ENCODE measurements at regions not wholly inside any gene's neighbourhood (a gene's known extent, or its start where the extent isn't known, plus 50 kb on each side); places are given as distances from the start of the nearest gene placed in this dataset.
A peak's percentile ranks its signal among the peaks of the same experiment; 100 is the strongest.

DNA sequence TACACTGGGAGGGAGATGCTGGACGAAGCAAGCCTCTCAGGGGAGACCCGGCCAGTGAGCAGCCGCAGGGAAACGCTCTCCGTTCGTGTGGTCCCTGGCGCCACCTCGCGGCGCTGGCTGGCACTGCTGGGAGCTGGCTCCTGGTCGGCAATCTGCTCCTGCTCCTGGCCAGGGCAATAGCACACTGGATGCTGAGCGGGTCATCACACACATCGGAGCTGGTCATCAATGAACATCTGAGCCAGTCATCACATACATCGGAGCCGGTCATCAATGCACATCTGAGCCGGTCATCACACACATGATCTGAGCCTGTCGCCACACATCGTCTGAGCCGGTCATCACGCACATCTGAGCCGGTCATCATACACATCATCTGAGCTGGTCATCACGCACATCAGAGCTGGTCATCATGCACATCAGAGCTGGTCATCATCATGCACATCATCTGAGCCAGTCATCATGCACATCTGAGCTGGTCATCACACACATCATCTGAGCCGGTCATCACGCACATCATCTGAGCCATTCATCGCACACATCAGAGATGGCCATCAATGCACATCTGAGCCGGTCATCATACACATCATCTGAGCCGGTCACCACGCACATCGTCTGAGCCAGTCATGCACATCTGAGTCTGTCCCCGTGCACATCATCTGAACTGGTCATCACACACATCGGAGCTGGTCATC, 217.3 kb downstream of the RBFOX3 start:
- Histone ChIP-seq H3K4me1 (peaks cover 0 to 9% (median 5%) of the 10 kb centered on the region in 6 donors), H3K9me3 (no peaks in the 10 kb centered on the region), H3K27ac (no peak overlapping the region), H3K27me3 (replicated peaks in 1 of 7) (peaks cover 0 to 100% (median 61%) of the 10 kb centered on the region in 7 donors), H3K4me3 (no peak overlapping the region), H3K36me3 (no peaks in the 10 kb centered on the region)
- TF ChIP-seq POLR2A (IDR thresholded peaks at IDR 0.05) (no peak), POLR2AphosphoS5 (IDR thresholded peaks at IDR 0.05) (peak in 2 of 3 donors; percentile 12 to 48), CTCF (IDR thresholded peaks at IDR 0.05 in 8 of 11, conservative IDR thresholded peaks at IDR 0.05 in 3 of 11) (peak; percentile 77 to 96 (median 92))
- intact Hi-C loops (cut with DNase I; ENCODE audit: low total_unique reads) = loop anchor here (2.0 to 5.0 kb wide), 2 partner anchors 206 to 307 kb away; no protein-coding TSS in a partner anchor
- DNase-seq = peak; percentile 92
- WGBS, 5 donors = 44 to 72% (median 48%) methylated on average over 20 to 31 of the region's 31 CpGs

DNA sequence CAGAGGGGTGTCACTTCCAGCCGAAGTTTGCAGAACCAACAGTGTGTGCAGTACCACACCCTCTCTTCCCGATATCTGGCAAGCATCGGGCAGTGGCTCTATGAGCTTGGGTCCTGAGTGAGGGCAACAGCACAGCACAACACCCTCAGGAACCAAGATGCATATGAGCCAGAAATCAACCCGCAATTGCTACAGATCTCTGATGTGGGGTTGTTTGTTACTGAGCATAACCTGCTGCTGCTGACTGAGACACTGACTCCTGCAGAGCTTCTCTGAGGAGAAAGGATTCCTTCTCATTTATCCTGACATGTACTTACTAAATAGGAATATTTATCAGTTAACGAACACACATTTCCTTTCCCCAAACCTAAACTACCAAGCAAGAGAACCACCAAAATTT, 218.3 kb downstream of the RBFOX3 start:
- Histone ChIP-seq H3K9me3 (no peaks in the 10 kb centered on the region), H3K4me3 (no peak overlapping the region), H3K4me1 (peaks cover 0 to 9% (median 5%) of the 10 kb centered on the region in 6 donors), H3K36me3 (no peaks in the 10 kb centered on the region), H3K27ac (no peak overlapping the region), H3K27me3 (replicated peaks in 1 of 7) (peaks cover 0 to 100% (median 56%) of the 10 kb centered on the region in 7 donors)
- DNase-seq = no peak
- WGBS, 5 donors = 82 to 95% (median 92%) methylated on average over 5 of the region's 5 CpGs
- TF ChIP-seq POLR2A (IDR thresholded peaks at IDR 0.05) = no peak
- TF ChIP-seq CTCF (IDR thresholded peaks at IDR 0.05 in 8 of 11, conservative IDR thresholded peaks at IDR 0.05 in 3 of 11) = no peak
- no peak for TF ChIP-seq POLR2AphosphoS5 (IDR thresholded peaks at IDR 0.05)
- intact Hi-C loops (cut with DNase I; ENCODE audit: low total_unique reads) = loop anchor here (2.0 to 5.0 kb wide), 2 partner anchors 205 to 306 kb away; no protein-coding TSS in a partner anchor

DNA sequence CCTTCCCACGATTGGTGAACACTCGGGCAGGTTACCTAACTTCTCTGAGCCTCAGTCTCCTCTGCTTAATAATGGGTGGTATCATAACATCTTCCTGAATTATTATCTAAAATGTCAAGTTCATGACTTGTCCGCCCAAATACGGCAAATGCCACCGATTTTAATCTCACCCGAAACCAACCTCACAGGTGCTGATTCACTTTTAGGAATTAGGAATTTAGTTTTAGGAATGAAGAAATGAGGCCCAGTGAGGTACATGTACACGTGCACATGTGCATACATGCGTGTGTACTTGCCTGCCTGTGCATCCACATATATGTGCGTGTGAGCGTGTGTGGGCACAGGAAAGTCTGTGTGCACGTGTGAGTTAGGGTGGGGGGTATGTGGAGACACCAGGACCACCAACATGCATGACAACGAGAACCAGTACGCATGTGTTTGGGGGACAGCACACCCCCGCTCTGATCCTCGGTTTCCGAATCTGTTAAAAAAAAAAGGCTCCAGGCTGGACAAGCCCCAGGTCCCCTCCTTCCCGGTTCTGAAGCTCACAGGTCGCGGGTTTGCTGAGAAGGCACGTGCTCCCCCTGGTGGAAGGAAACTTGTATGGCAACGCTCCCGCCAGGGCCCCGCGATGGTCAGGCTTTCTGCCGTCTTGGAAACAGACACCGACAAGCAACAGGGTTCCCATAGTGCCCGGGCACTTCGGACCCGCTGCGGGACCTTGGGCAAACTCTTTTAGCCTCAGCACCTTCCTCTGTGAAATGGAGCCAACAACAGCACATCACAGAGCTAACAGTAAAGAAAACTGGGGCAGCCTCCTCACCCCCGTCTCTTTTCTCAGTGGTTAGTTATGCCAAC, 219.2 kb downstream of the RBFOX3 start:
- no peak overlapping the region for H3K27ac ChIP-seq
- H3K4me1 ChIP-seq = peaks cover 0 to 9% (median 5%) of the 10 kb centered on the region in 6 donors
- peak; percentile 90 for DNase-seq
- H3K9me3 ChIP-seq = no peaks in the 10 kb centered on the region
- H3K4me3 ChIP-seq = no peak overlapping the region
- peaks cover 0 to 97% (median 56%) of the 10 kb centered on the region in 7 donors for H3K27me3 ChIP-seq (replicated peaks in 1 of 7)
- H3K36me3 ChIP-seq = no peaks in the 10 kb centered on the region
- intact Hi-C loops (cut with DNase I; ENCODE audit: low total_unique reads) = loop anchor here (2.0 to 5.0 kb wide), 2 partner anchors 204 to 305 kb away; no protein-coding TSS in a partner anchor
- 24 to 29% (median 26%) methylated on average over 31 of the region's 31 CpGs for WGBS, 5 donors
- TF ChIP-seq POLR2A (IDR thresholded peaks at IDR 0.05) = no peak
- TF ChIP-seq POLR2AphosphoS5 (IDR thresholded peaks at IDR 0.05) = no peak
- peak; percentile 64 to 97 (median 93) for TF ChIP-seq CTCF (IDR thresholded peaks at IDR 0.05 in 8 of 11, conservative IDR thresholded peaks at IDR 0.05 in 3 of 11)
